Parathyroid adenoma (tissue), 2 donors: ENCODE measurements at regions not wholly inside any gene's neighbourhood (a gene's known extent, or its start where the extent isn't known, plus 50 kb on each side); places are given as distances from the start of the nearest gene placed in this dataset.

Source experiments
- H2AFZ ChIP-seq: fragments of 300-600 bp; sonication (generic); one replicate; pipeline ENCODE4 v1.7.0; 2017; ENCODE audit warnings: antibody characterized with exemption, mild to moderate bottlenecking
- H3K27ac ChIP-seq: fragments of 300-600 bp; sonication (generic); one replicate; pipeline ENCODE4 v1.7.0; 2017
- H3K27me3 ChIP-seq: fragments of 300-600 bp; sonication (generic); one replicate; pipeline ENCODE4 v1.7.0; 2017; ENCODE audit warnings: low read length; ENCODE audit not compliant: control insufficient read depth, insufficient read depth
- H3K36me3 ChIP-seq: fragments of 300-600 bp; sonication (generic); one replicate; pipeline ENCODE4 v1.7.0; 2017; ENCODE audit warnings: low read length; ENCODE audit not compliant: control insufficient read depth, insufficient read depth
- H3K4me1 ChIP-seq: fragments of 300-600 bp; sonication (generic); one replicate; pipeline ENCODE4 v1.7.0; 2017; ENCODE audit warnings: control low read depth
- H3K4me2 ChIP-seq: fragments of 300-600 bp; sonication (generic); one replicate; pipeline ENCODE4 v1.7.0; 2017; ENCODE audit warnings: low read length
- H3K4me3 ChIP-seq: fragments of 300-600 bp; sonication (generic); one replicate; pipeline ENCODE4 v1.7.0; 2017; ENCODE audit warnings: low read depth, low read length
- H3K79me2 ChIP-seq: fragments of 300-600 bp; sonication (generic); one replicate; pipeline ENCODE4 v1.7.0; 2017; ENCODE audit warnings: control low read depth
- H3K9ac ChIP-seq: fragments of 300-600 bp; sonication (generic); one replicate; pipeline ENCODE4 v1.7.0; 2017; ENCODE audit warnings: mild to moderate bottlenecking
- H3K9me3 ChIP-seq: fragments of 300-600 bp; sonication (generic); one replicate; pipeline ENCODE4 v1.7.0; 2017; ENCODE audit warnings: low read length; ENCODE audit not compliant: control insufficient read depth
- CTCF ChIP-seq: fragments of 300-600 bp; sonication (generic); IDR thresholded peaks from one replicate; pipeline ENCODE4 v1.7.0; 2017; ENCODE audit warnings: antibody characterized with exemption, mild to moderate bottlenecking
- donor health status: primary hyperparathyroidism.

- Histone ChIP-seq H3K9ac (no peak overlapping the region), H3K4me3 (no peak overlapping the region), H3K9me3 (no peaks in the 10 kb centered on the region), H3K79me2 (no peaks in the 10 kb centered on the region), H3K4me2 (no peak overlapping the region), H3K4me1 (no peaks in the 10 kb centered on the region), H3K27me3 (no peaks in the 10 kb centered on the region), H3K36me3 (no peaks in the 10 kb centered on the region), H3K27ac (no peak overlapping the region), H2AFZ (no peak overlapping the region)
- no peak for TF ChIP-seq CTCF
Measured at GRCh38 chr9:117612317-117612716, 91.9 kb upstream of the TLR4 start.

- Histone ChIP-seq H3K27ac (no peak overlapping the region), H3K36me3 (no peaks in the 10 kb centered on the region), H2AFZ (no peak overlapping the region), H3K9ac (no peak overlapping the region), H3K4me1 (no peaks in the 10 kb centered on the region), H3K4me3 (no peak overlapping the region), H3K4me2 (no peak overlapping the region), H3K9me3 (no peaks in the 10 kb centered on the region), H3K79me2 (no peaks in the 10 kb centered on the region), H3K27me3 (no peaks in the 10 kb centered on the region)
- no peak for TF ChIP-seq CTCF
Measured at GRCh38 chr9:117597977-117598376, 106.2 kb upstream of the TLR4 start.

GRCh38 chr9:117596678-117597077, 107.5 kb upstream of the TLR4 start:
- Histone ChIP-seq H3K4me1 (no peaks in the 10 kb centered on the region), H3K4me2 (no peak overlapping the region), H3K9me3 (no peaks in the 10 kb centered on the region), H3K36me3 (no peaks in the 10 kb centered on the region), H3K79me2 (no peaks in the 10 kb centered on the region), H3K4me3 (no peak overlapping the region), H2AFZ (no peak overlapping the region), H3K27ac (no peak overlapping the region), H3K27me3 (no peaks in the 10 kb centered on the region), H3K9ac (no peak overlapping the region)
- TF ChIP-seq CTCF: no peak

DNA sequence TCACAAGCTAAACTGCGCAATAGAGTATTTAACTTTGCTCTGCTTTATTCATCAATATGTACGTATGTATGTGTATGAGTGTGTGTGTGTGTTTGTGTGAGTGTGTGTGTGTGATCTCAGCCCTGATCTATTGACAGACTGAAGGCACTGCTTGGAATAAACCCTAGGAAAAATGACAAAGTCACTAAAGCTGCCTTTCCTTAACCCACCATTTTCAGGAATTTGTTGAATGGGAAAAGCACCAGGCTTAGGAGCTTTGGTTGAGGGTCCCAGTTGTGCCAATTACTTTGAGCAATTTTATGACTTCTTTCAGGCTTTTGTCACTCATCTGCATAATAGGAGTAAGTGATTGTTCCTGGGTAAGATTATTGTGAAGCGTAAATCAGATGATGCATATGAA, 108.6 kb upstream of the TLR4 start:
- TF ChIP-seq CTCF: no peak
- no peaks in the 10 kb centered on the region for H3K9me3 ChIP-seq
- no peak overlapping the region for H3K4me3 ChIP-seq
- H3K4me2 ChIP-seq: no peak overlapping the region
- no peak overlapping the region for H2AFZ ChIP-seq
- H3K27ac ChIP-seq: no peak overlapping the region
- no peaks in the 10 kb centered on the region for H3K36me3 ChIP-seq
- no peaks in the 10 kb centered on the region for H3K27me3 ChIP-seq
- no peak overlapping the region for H3K9ac ChIP-seq
- H3K79me2 ChIP-seq: no peaks in the 10 kb centered on the region
- no peaks in the 10 kb centered on the region for H3K4me1 ChIP-seq

GRCh38 chr9:117587263-117587662, 116.9 kb upstream of the TLR4 start:
- H3K27ac ChIP-seq: no peak overlapping the region
- H3K27me3 ChIP-seq: no peaks in the 10 kb centered on the region
- H3K9me3 ChIP-seq: no peaks in the 10 kb centered on the region
- H3K4me2 ChIP-seq: no peak overlapping the region
- no peaks in the 10 kb centered on the region for H3K4me1 ChIP-seq
- no peaks in the 10 kb centered on the region for H3K79me2 ChIP-seq
- no peak overlapping the region for H2AFZ ChIP-seq
- H3K36me3 ChIP-seq: no peaks in the 10 kb centered on the region
- H3K9ac ChIP-seq: no peak overlapping the region
- TF ChIP-seq CTCF: no peak
- no peak overlapping the region for H3K4me3 ChIP-seq
